DND-41 (cell line): ENCODE measurements at regions not wholly inside any gene's neighbourhood (a gene's known extent, or its start where the extent isn't known, plus 50 kb on each side); places are given as distances from the start of the nearest gene placed in this dataset.

ENCODE experiments used
- ATAC-seq: fragments of 200-7000 bp; cut with Tn5 transposase; 3 replicates; pipeline ENCODE4 v1.9.1; 2021; ENCODE audit warnings: low read depth; ENCODE audit not compliant: insufficient read depth
- DNase-seq: peaks from one replicate; pipeline ENCODE4 v3.0.0-alpha.2; 2020
- H2AFZ ChIP-seq: 2 replicates; pipeline ENCODE4 v1.6.0; 2012; ENCODE audit warnings: low read depth, low read length
- H3K27ac ChIP-seq: 2 replicates; pipeline ENCODE4 v1.5.1; 2012; ENCODE audit warnings: low read length, inconsistent platforms
- H3K27me3 ChIP-seq: fragments of 200-600 bp; sonication (generic); 2 replicates; pipeline ENCODE4 v1.6.0; 2012; ENCODE audit warnings: low read length, mild to moderate bottlenecking, inconsistent platforms; ENCODE audit not compliant: insufficient read depth, poor library complexity
- H3K36me3 ChIP-seq: 2 replicates; pipeline ENCODE4 v1.5.1; 2012; ENCODE audit warnings: low read length, inconsistent platforms; ENCODE audit not compliant: insufficient read depth
- H3K4me1 ChIP-seq: 2 replicates; pipeline ENCODE4 v1.5.1; 2012; ENCODE audit warnings: mild to moderate bottlenecking, low read length; ENCODE audit not compliant: insufficient read depth
- H3K4me2 ChIP-seq: 2 replicates; pipeline ENCODE4 v1.6.0; 2012; ENCODE audit warnings: mild to moderate bottlenecking, moderate library complexity, low read length, inconsistent platforms; ENCODE audit not compliant: insufficient read depth
- H3K4me3 ChIP-seq, 2 experiments: fragments of 200-600 bp in 1 of 2; shearing (Covaris generic) in 1 of 2; 2 replicates each; pipeline ENCODE4 v1.5.1; 2012 to 2016; ENCODE audit warnings: inconsistent platforms in 2 of 2, low read length in 2 of 2, mild to moderate bottlenecking in 2 of 2, low read depth in 1 of 2, moderate library complexity in 1 of 2
- H3K79me2 ChIP-seq: 2 replicates; pipeline ENCODE4 v1.6.0; 2012; ENCODE audit warnings: low read length, inconsistent platforms; ENCODE audit not compliant: insufficient read depth
- H3K9ac ChIP-seq: 2 replicates; pipeline ENCODE4 v1.6.0; 2012; ENCODE audit warnings: low read depth, mild to moderate bottlenecking, inconsistent platforms, low read length, moderate library complexity
- H3K9me3 ChIP-seq: 2 replicates; pipeline ENCODE4 v1.5.1; 2012; ENCODE audit warnings: low read length, moderate library complexity, mild to moderate bottlenecking, inconsistent platforms; ENCODE audit not compliant: insufficient read depth, severe bottlenecking
- H4K20me1 ChIP-seq: 2 replicates; pipeline ENCODE4 v1.6.0; 2012; ENCODE audit warnings: low read length; ENCODE audit not compliant: insufficient read depth
- EZH2 ChIP-seq: IDR thresholded peaks from 3 replicates; pipeline ENCODE4 v1.6.1; 2012; ENCODE audit warnings: borderline replicate concordance, low read depth, mild to moderate bottlenecking, moderate library complexity, low read length, inconsistent platforms; ENCODE audit not compliant: severe bottlenecking
- TF ChIP-seq, protein P1 (sequence below): IDR thresholded peaks from 2 replicates; pipeline ENCODE4 v1.5.1; 2012; ENCODE audit warnings: borderline replicate concordance, low read length, moderate library complexity, mild to moderate bottlenecking; ENCODE audit not compliant: poor library complexity, severe bottlenecking; ENCODE audit errors: extremely low read depth

DNA sequence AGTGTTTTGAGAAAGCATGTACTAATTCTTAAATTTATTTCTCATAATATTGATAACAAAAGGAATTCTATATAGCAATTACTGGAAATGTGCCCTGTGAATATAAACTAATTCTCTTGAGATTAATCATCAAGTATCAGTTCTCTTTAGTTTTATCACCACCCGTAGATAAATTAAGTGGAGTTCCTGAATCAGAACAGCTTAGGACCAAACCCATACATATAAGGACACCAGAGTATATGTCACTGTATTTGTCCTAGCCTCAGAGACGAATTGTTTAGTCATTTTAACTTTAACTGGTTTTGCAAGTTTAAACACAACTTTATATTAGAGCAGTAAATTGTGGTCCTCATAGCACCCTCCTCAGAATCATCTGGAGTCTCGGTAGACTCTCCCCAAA is 572.0 kb downstream of the UTRN start:
- no peak for ATAC-seq
- Histone ChIP-seq H3K79me2 (no peaks in the 10 kb centered on the region), H4K20me1 (no peaks in the 10 kb centered on the region), H3K4me1 (no peaks in the 10 kb centered on the region), H3K27ac (no peak overlapping the region), H3K9ac (no peak overlapping the region), H3K4me2 (no peak overlapping the region), H3K36me3 (peaks cover 6% of the 10 kb centered on the region; the same call in 1 of the 2 replicates), H3K9me3 (no peaks in the 10 kb centered on the region), H2AFZ (no peak overlapping the region), H3K4me3 (no peak overlapping the region), H3K27me3 (no peaks in the 10 kb centered on the region)
- no peak for DNase-seq
- TF ChIP-seq EZH2: no peak
- TF ChIP-seq, protein P1, sequence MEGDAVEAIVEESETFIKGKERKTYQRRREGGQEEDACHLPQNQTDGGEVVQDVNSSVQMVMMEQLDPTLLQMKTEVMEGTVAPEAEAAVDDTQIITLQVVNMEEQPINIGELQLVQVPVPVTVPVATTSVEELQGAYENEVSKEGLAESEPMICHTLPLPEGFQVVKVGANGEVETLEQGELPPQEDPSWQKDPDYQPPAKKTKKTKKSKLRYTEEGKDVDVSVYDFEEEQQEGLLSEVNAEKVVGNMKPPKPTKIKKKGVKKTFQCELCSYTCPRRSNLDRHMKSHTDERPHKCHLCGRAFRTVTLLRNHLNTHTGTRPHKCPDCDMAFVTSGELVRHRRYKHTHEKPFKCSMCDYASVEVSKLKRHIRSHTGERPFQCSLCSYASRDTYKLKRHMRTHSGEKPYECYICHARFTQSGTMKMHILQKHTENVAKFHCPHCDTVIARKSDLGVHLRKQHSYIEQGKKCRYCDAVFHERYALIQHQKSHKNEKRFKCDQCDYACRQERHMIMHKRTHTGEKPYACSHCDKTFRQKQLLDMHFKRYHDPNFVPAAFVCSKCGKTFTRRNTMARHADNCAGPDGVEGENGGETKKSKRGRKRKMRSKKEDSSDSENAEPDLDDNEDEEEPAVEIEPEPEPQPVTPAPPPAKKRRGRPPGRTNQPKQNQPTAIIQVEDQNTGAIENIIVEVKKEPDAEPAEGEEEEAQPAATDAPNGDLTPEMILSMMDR: no peak

- Histone ChIP-seq H4K20me1 (no peaks in the 10 kb centered on the region), H3K36me3 (no peaks in the 10 kb centered on the region), H3K4me1 (peaks cover 3% of the 10 kb centered on the region; the same call in 1 of the 2 replicates), H3K27ac (no peak overlapping the region), H3K9me3 (peaks cover 14% of the 10 kb centered on the region), H3K4me2 (no peak overlapping the region), H3K9ac (no peak overlapping the region), H3K79me2 (no peaks in the 10 kb centered on the region), H2AFZ (no peak overlapping the region), H3K27me3 (no peaks in the 10 kb centered on the region), H3K4me3 (no peak overlapping the region)
- ATAC-seq: no peak
- DNase-seq: no peak
- no peak for TF ChIP-seq EZH2
- TF ChIP-seq, protein P1: no peak
Measured at GRCh38 chr6:144862769-144863168, 577.6 kb downstream of the UTRN start.

GRCh38 chr6:144867761-144868160 is 582.6 kb downstream of the UTRN start:
- ATAC-seq (no peak), DNase-seq (no peak)
- H3K27me3 ChIP-seq: no peaks in the 10 kb centered on the region
- no peaks in the 10 kb centered on the region for H3K79me2 ChIP-seq
- no peak overlapping the region for H2AFZ ChIP-seq
- peaks cover 3% of the 10 kb centered on the region; the same call in 1 of the 2 replicates for H3K4me1 ChIP-seq
- peaks cover 14% of the 10 kb centered on the region for H3K9me3 ChIP-seq
- no peak overlapping the region for H3K27ac ChIP-seq
- no peak overlapping the region for H3K4me2 ChIP-seq
- no peak overlapping the region for H3K4me3 ChIP-seq
- H3K36me3 ChIP-seq: no peaks in the 10 kb centered on the region
- no peak overlapping the region for H3K9ac ChIP-seq
- H4K20me1 ChIP-seq: no peaks in the 10 kb centered on the region
- TF ChIP-seq EZH2: no peak

- ATAC-seq (no peak), DNase-seq (no peak)
- Histone ChIP-seq H3K4me3 (no peak overlapping the region), H3K4me1 (peaks cover 3% of the 10 kb centered on the region; the same call in 1 of the 2 replicates), H3K9ac (no peak overlapping the region), H3K79me2 (no peaks in the 10 kb centered on the region), H3K9me3 (peaks cover 4% of the 10 kb centered on the region), H3K4me2 (no peak overlapping the region), H3K27me3 (no peaks in the 10 kb centered on the region), H2AFZ (no peak overlapping the region), H3K36me3 (no peaks in the 10 kb centered on the region), H3K27ac (no peak overlapping the region), H4K20me1 (no peaks in the 10 kb centered on the region)
- no peak for TF ChIP-seq EZH2
- TF ChIP-seq, protein P1: no peak
Measured at GRCh38 chr6:144870782-144871181, 585.6 kb downstream of the UTRN start.
